HL-60 (cell line): ENCODE measurements at regions not wholly inside any gene's neighbourhood (a gene's known extent, or its start where the extent isn't known, plus 50 kb on each side); places are given as distances from the start of the nearest gene placed in this dataset.

ENCODE experiments used
- GABPA ChIP-seq: IDR thresholded peaks from 2 replicates; pipeline ENCODE4 v1.6.1; 2012; ENCODE audit warnings: low read depth
- POLR2AphosphoS5 ChIP-seq: IDR thresholded peaks from 2 replicates; pipeline ENCODE4 v1.6.1; 2012; ENCODE audit warnings: low read depth
- SPI1 ChIP-seq: IDR thresholded peaks from 2 replicates; pipeline ENCODE4 v1.6.1; 2012; ENCODE audit warnings: low read depth, mild to moderate bottlenecking, borderline replicate concordance
- TF ChIP-seq, protein P1 (sequence below): IDR thresholded peaks from one replicate; pipeline ENCODE4 v1.5.1; 2011; ENCODE audit warnings: low read length, control low read depth, inconsistent platforms; ENCODE audit not compliant: insufficient read depth
- TF ChIP-seq, protein P2 (sequence below): IDR thresholded peaks from 2 replicates; pipeline ENCODE4 v1.6.1; 2012; ENCODE audit warnings: low read depth; ENCODE audit not compliant: insufficient replicate concordance

DNA sequence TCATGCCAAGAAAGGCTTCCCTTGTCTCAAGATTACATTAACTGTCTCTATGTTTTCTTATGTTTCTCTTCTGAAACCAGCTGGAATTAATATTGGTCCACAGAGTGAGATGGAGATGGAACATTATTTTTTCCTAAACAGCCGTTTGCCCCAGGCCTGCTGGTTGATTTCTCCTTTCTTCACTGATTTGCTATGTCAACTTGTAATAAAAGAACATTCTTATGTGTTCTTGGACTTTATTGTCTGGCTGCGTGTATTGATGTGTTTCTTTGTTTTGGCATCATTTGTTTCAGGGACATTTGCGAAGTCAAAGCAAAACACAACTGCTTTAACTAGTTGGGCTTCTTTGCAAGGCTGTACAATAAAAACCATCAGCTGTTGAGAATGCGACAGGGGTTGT, 168.5 kb downstream of the FAM43A start:
- TF ChIP-seq, protein P1, sequence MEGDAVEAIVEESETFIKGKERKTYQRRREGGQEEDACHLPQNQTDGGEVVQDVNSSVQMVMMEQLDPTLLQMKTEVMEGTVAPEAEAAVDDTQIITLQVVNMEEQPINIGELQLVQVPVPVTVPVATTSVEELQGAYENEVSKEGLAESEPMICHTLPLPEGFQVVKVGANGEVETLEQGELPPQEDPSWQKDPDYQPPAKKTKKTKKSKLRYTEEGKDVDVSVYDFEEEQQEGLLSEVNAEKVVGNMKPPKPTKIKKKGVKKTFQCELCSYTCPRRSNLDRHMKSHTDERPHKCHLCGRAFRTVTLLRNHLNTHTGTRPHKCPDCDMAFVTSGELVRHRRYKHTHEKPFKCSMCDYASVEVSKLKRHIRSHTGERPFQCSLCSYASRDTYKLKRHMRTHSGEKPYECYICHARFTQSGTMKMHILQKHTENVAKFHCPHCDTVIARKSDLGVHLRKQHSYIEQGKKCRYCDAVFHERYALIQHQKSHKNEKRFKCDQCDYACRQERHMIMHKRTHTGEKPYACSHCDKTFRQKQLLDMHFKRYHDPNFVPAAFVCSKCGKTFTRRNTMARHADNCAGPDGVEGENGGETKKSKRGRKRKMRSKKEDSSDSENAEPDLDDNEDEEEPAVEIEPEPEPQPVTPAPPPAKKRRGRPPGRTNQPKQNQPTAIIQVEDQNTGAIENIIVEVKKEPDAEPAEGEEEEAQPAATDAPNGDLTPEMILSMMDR: no peak
- TF ChIP-seq SPI1: no peak
- TF ChIP-seq, protein P2, sequence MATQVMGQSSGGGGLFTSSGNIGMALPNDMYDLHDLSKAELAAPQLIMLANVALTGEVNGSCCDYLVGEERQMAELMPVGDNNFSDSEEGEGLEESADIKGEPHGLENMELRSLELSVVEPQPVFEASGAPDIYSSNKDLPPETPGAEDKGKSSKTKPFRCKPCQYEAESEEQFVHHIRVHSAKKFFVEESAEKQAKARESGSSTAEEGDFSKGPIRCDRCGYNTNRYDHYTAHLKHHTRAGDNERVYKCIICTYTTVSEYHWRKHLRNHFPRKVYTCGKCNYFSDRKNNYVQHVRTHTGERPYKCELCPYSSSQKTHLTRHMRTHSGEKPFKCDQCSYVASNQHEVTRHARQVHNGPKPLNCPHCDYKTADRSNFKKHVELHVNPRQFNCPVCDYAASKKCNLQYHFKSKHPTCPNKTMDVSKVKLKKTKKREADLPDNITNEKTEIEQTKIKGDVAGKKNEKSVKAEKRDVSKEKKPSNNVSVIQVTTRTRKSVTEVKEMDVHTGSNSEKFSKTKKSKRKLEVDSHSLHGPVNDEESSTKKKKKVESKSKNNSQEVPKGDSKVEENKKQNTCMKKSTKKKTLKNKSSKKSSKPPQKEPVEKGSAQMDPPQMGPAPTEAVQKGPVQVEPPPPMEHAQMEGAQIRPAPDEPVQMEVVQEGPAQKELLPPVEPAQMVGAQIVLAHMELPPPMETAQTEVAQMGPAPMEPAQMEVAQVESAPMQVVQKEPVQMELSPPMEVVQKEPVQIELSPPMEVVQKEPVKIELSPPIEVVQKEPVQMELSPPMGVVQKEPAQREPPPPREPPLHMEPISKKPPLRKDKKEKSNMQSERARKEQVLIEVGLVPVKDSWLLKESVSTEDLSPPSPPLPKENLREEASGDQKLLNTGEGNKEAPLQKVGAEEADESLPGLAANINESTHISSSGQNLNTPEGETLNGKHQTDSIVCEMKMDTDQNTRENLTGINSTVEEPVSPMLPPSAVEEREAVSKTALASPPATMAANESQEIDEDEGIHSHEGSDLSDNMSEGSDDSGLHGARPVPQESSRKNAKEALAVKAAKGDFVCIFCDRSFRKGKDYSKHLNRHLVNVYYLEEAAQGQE: no peak
- TF ChIP-seq GABPA: no peak
- no peak for TF ChIP-seq POLR2AphosphoS5
